HL-60 (cell line): ENCODE measurements at regions not wholly inside any gene's neighbourhood (a gene's known extent, or its start where the extent isn't known, plus 50 kb on each side); places are given as distances from the start of the nearest gene placed in this dataset.

Experiments
- GABPA ChIP-seq: IDR thresholded peaks from 2 replicates; pipeline ENCODE4 v1.6.1; 2012; ENCODE audit warnings: low read depth
- POLR2AphosphoS5 ChIP-seq: IDR thresholded peaks from 2 replicates; pipeline ENCODE4 v1.6.1; 2012; ENCODE audit warnings: low read depth
- SPI1 ChIP-seq: IDR thresholded peaks from 2 replicates; pipeline ENCODE4 v1.6.1; 2012; ENCODE audit warnings: low read depth, mild to moderate bottlenecking, borderline replicate concordance
- TF ChIP-seq, protein P1 (sequence below): IDR thresholded peaks from one replicate; pipeline ENCODE4 v1.5.1; 2011; ENCODE audit warnings: low read length, control low read depth, inconsistent platforms; ENCODE audit not compliant: insufficient read depth
- TF ChIP-seq, protein P2 (sequence below): IDR thresholded peaks from 2 replicates; pipeline ENCODE4 v1.6.1; 2012; ENCODE audit warnings: low read depth; ENCODE audit not compliant: insufficient replicate concordance

DNA sequence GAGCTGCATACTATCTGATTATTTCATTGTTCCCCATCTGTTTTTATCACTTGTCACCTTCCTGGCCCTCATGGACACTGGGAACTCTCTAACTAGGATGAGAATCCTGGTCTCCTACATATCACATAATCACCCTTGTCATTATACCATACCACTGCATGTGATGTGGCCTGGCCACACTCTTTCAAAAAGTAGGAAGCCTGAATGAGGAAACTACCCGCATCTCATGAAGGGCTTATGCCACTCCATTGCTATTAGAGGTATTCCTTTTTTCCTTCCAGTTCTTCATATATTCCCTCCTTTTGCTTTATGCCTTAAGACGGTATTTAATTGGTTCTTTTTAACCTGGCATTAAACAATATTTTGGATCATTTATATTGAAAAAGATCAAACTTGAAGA is 1341.4 kb upstream of the NUDT12 start:
- TF ChIP-seq, protein P1, sequence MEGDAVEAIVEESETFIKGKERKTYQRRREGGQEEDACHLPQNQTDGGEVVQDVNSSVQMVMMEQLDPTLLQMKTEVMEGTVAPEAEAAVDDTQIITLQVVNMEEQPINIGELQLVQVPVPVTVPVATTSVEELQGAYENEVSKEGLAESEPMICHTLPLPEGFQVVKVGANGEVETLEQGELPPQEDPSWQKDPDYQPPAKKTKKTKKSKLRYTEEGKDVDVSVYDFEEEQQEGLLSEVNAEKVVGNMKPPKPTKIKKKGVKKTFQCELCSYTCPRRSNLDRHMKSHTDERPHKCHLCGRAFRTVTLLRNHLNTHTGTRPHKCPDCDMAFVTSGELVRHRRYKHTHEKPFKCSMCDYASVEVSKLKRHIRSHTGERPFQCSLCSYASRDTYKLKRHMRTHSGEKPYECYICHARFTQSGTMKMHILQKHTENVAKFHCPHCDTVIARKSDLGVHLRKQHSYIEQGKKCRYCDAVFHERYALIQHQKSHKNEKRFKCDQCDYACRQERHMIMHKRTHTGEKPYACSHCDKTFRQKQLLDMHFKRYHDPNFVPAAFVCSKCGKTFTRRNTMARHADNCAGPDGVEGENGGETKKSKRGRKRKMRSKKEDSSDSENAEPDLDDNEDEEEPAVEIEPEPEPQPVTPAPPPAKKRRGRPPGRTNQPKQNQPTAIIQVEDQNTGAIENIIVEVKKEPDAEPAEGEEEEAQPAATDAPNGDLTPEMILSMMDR = no peak
- TF ChIP-seq POLR2AphosphoS5 = no peak
- TF ChIP-seq GABPA = no peak
- TF ChIP-seq, protein P2, sequence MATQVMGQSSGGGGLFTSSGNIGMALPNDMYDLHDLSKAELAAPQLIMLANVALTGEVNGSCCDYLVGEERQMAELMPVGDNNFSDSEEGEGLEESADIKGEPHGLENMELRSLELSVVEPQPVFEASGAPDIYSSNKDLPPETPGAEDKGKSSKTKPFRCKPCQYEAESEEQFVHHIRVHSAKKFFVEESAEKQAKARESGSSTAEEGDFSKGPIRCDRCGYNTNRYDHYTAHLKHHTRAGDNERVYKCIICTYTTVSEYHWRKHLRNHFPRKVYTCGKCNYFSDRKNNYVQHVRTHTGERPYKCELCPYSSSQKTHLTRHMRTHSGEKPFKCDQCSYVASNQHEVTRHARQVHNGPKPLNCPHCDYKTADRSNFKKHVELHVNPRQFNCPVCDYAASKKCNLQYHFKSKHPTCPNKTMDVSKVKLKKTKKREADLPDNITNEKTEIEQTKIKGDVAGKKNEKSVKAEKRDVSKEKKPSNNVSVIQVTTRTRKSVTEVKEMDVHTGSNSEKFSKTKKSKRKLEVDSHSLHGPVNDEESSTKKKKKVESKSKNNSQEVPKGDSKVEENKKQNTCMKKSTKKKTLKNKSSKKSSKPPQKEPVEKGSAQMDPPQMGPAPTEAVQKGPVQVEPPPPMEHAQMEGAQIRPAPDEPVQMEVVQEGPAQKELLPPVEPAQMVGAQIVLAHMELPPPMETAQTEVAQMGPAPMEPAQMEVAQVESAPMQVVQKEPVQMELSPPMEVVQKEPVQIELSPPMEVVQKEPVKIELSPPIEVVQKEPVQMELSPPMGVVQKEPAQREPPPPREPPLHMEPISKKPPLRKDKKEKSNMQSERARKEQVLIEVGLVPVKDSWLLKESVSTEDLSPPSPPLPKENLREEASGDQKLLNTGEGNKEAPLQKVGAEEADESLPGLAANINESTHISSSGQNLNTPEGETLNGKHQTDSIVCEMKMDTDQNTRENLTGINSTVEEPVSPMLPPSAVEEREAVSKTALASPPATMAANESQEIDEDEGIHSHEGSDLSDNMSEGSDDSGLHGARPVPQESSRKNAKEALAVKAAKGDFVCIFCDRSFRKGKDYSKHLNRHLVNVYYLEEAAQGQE = no peak
- no peak for TF ChIP-seq SPI1
